Trophoblast cell (in vitro differentiated cells and primary cell): ENCODE measurements at regions not wholly inside any gene's neighbourhood (a gene's known extent, or its start where the extent isn't known, plus 50 kb on each side); places are given as distances from the start of the nearest gene placed in this dataset.

Source experiments
- DNase-seq, 2 donors: peaks; one replicate each; pipeline ENCODE4 v3.0.0-alpha.2; 2016
- H2AFZ ChIP-seq: 2 replicates; pipeline ENCODE4 v1.6.1; 2013; ENCODE audit warnings: low read length, moderate library complexity, mild to moderate bottlenecking; ENCODE audit not compliant: insufficient read depth, poor library complexity
- H2AK5ac ChIP-seq: 2 replicates; pipeline ENCODE4 v1.6.1; 2013; ENCODE audit warnings: mild to moderate bottlenecking, low read length
- H2BK120ac ChIP-seq: 2 replicates; pipeline ENCODE4 v1.6.1; 2013; ENCODE audit warnings: low read length, mild to moderate bottlenecking, moderate library complexity; ENCODE audit not compliant: insufficient read depth, poor library complexity
- H2BK12ac ChIP-seq: 2 replicates; pipeline ENCODE4 v1.6.1; 2013; ENCODE audit warnings: mild to moderate bottlenecking, low read length, moderate library complexity
- H2BK5ac ChIP-seq: 2 replicates; pipeline ENCODE4 v1.6.1; 2013; ENCODE audit warnings: low read length, low read depth, moderate library complexity, mild to moderate bottlenecking; ENCODE audit not compliant: poor library complexity
- H3K14ac ChIP-seq: 2 replicates; pipeline ENCODE4 v1.6.1; 2013; ENCODE audit warnings: mild to moderate bottlenecking, low read length
- H3K18ac ChIP-seq: 2 replicates; pipeline ENCODE4 v1.6.1; 2013; ENCODE audit warnings: mild to moderate bottlenecking, low read length
- H3K23ac ChIP-seq: 2 replicates; pipeline ENCODE4 v1.6.1; 2013; ENCODE audit warnings: low read length
- H3K27ac ChIP-seq: 2 replicates; pipeline ENCODE4 v1.5.1; 2013; ENCODE audit warnings: low read depth, mild to moderate bottlenecking, inconsistent platforms, low read length, moderate library complexity
- H3K27me3 ChIP-seq: 2 replicates; pipeline ENCODE4 v1.6.1; 2013; ENCODE audit warnings: inconsistent platforms, mild to moderate bottlenecking, low read length, moderate library complexity; ENCODE audit not compliant: insufficient read depth
- H3K36me3 ChIP-seq, 2 experiments: 1 replicate in 1 of 2; 2 replicates in 1 of 2; pipeline ENCODE4 v1.6.1; 2013; ENCODE audit warnings: low read length in 2 of 2, mild to moderate bottlenecking in 2 of 2, moderate library complexity in 1 of 2; ENCODE audit not compliant: insufficient read depth in 2 of 2, control insufficient read depth in 1 of 2
- H3K4ac ChIP-seq: 2 replicates; pipeline ENCODE4 v1.6.1; 2013; ENCODE audit warnings: low read depth, mild to moderate bottlenecking, low read length, moderate library complexity
- H3K4me1 ChIP-seq, 2 experiments: 1 replicate in 1 of 2; 2 replicates in 1 of 2; pipeline ENCODE4 v1.6.1; 2013; ENCODE audit warnings: low read length in 2 of 2, mild to moderate bottlenecking in 2 of 2, moderate library complexity in 1 of 2; ENCODE audit not compliant: insufficient read depth in 2 of 2, control insufficient read depth in 1 of 2
- H3K4me2 ChIP-seq: 2 replicates; pipeline ENCODE4 v1.6.1; 2013; ENCODE audit warnings: inconsistent platforms, mild to moderate bottlenecking, low read length, moderate library complexity
- H3K4me3 ChIP-seq: 2 replicates; pipeline ENCODE4 v1.5.1; 2013; ENCODE audit warnings: mild to moderate bottlenecking, low read depth, low read length, inconsistent platforms
- H3K79me1 ChIP-seq: one replicate; pipeline ENCODE4 v1.6.1; 2013; ENCODE audit warnings: low read length
- H3K79me2 ChIP-seq: 2 replicates; pipeline ENCODE4 v1.6.1; 2013; ENCODE audit warnings: low read length, mild to moderate bottlenecking; ENCODE audit not compliant: control insufficient read depth, insufficient read depth, poor library complexity
- H3K9ac ChIP-seq: 2 replicates; pipeline ENCODE4 v1.6.1; 2013; ENCODE audit warnings: mild to moderate bottlenecking, low read length
- H3K9me3 ChIP-seq: 2 replicates; pipeline ENCODE4 v1.6.1; 2013; ENCODE audit warnings: low read depth, mild to moderate bottlenecking, control low read depth, inconsistent platforms, low read length; ENCODE audit not compliant: insufficient read depth
- H4K12ac ChIP-seq: 2 replicates; pipeline ENCODE4 v1.6.1; 2013; ENCODE audit warnings: low read depth, mild to moderate bottlenecking, low read length, moderate library complexity
- H4K8ac ChIP-seq: 2 replicates; pipeline ENCODE4 v1.6.1; 2013; ENCODE audit warnings: low read depth, mild to moderate bottlenecking, low read length, moderate library complexity
- H4K91ac ChIP-seq: one replicate; pipeline ENCODE4 v1.6.1; 2013; ENCODE audit warnings: low read depth, mild to moderate bottlenecking, low read length, moderate library complexity
- WGBS: extraction: QIAGEN DNeasy Blood & Tissue Kit; methylation state at CpG from one replicate; pipeline ENCODE4 v1.1.7; 2013; ENCODE audit warnings: missing lambda C conversion rate; ENCODE audit not compliant: insufficient read length, insufficient coverage; ENCODE audit errors: extremely low coverage; 5-methylcytosine and 5-hydroxymethylcytosine counted together

DNA sequence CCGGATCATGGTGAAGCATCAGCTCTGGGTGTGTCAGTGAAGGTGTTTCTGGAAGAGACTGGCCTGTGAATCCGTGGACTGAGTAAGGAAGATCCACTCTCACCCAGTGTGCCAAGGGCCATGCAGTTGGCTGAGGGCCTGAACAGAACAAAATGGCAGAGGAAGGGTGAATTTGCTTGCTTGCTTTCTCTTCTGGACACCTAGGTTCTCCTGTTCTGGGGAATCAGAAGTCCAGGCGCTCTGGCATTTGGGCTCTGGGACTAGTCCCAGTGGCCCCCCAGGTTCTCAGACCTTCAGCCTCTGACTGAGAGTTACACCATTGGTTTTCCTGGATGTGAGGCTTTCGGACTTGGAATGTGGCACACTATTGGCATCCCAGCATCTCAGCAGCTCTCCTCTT, 1170.8 kb downstream of the TBC1D22A start:
- Histone ChIP-seq H2BK5ac (no peak overlapping the region), H3K9ac (no peak overlapping the region)
- no CpG with 5 or more reads among the region's 4 CpGs for WGBS

DNA sequence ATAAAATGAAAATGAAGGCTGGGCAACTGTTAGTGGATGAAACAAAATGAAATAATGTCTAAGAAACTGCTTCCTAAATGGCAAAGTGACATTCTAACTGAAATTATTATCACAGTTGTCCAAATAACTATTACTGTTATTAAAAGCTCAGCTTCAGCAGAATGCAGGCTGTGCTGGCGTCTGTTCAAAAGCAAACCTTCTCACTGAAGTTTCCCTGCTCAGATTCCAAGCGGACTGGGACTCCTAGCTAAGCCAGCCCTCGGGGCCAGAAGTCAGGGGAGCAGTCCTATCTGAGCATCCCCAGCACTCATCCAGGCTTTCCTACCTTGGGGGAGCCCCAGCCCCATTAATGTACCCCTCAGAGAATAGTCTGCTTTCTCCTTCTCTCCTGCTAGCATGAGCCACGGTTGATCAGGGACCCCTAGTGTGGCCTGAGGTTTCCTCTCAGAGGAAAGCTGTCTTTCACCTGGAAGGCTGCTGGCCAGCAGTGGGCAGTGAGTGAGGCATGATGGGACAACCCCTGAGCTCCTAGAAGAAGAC, 1167.3 kb downstream of the TBC1D22A start:
- Histone ChIP-seq H4K8ac (no peak overlapping the region), H3K27ac (no peak overlapping the region), H2AFZ (no peak overlapping the region), H3K36me3 (no peaks in the 10 kb centered on the region), H3K4me1 (no peaks in the 10 kb centered on the region), H3K9me3 (peaks cover 40% of the 10 kb centered on the region), H2AK5ac (no peak overlapping the region), H2BK5ac (no peak overlapping the region), H3K23ac (no peak overlapping the region), H3K18ac (no peak overlapping the region), H2BK12ac (no peak overlapping the region), H2BK120ac (no peak overlapping the region), H3K9ac (no peak overlapping the region), H3K79me2 (no peaks in the 10 kb centered on the region), H3K4me3 (no peak overlapping the region), H3K14ac (no peak overlapping the region), H3K79me1 (no peaks in the 10 kb centered on the region), H4K12ac (no peak overlapping the region), H3K4ac (no peak overlapping the region), H4K91ac (no peak overlapping the region), H3K27me3 (no peaks in the 10 kb centered on the region), H3K4me2 (no peak overlapping the region)
- no CpG with 5 or more reads among the region's 4 CpGs for WGBS
- no peak for DNase-seq

More for the DNA sequence above, 1170.8 kb downstream of the TBC1D22A start:
- no peak overlapping the region for H4K12ac ChIP-seq
- no peak overlapping the region for H3K23ac ChIP-seq
- H2AK5ac ChIP-seq, result no peak overlapping the region
- no peaks in the 10 kb centered on the region for H3K4me1 ChIP-seq
- H2BK12ac ChIP-seq, result no peak overlapping the region
- H3K36me3 ChIP-seq, result no peaks in the 10 kb centered on the region
- H4K8ac ChIP-seq, result no peak overlapping the region
- H3K18ac ChIP-seq, result no peak overlapping the region
- H3K4me3 ChIP-seq, result no peak overlapping the region
- H3K79me1 ChIP-seq, result no peaks in the 10 kb centered on the region
- no peaks in the 10 kb centered on the region for H3K79me2 ChIP-seq
- H3K4me2 ChIP-seq, result no peak overlapping the region
- peaks cover 28% of the 10 kb centered on the region for H3K9me3 ChIP-seq
- H2AFZ ChIP-seq, result no peak overlapping the region
- H4K91ac ChIP-seq, result no peak overlapping the region
- no peak overlapping the region for H3K4ac ChIP-seq
- no peak overlapping the region for H2BK120ac ChIP-seq
- no peak for DNase-seq
- no peak overlapping the region for H3K27ac ChIP-seq
- no peaks in the 10 kb centered on the region for H3K27me3 ChIP-seq
- no peak overlapping the region for H3K14ac ChIP-seq

DNA sequence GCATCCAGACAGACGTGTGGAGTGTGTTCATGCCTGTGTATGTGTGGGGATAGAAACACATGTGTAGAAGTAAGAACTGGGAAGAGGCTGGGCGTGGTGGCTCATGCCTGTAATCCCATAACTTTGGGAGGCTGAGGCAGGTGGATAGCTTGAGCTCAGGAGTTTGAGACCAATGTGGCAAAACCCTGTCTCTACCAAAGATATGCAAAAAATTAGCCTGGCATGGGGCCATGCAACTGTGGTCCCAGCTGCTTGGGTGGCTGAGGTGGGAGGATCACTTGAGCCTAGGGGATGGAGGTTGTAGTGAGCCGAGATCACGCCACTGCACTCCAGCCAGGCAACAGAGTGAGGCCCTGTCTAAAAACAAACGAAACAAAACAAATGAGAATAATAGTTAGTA, 1166.6 kb downstream of the TBC1D22A start:
- Histone ChIP-seq H2BK120ac (no peak overlapping the region), H2BK5ac (no peak overlapping the region), H3K4me1 (no peaks in the 10 kb centered on the region), H3K14ac (no peak overlapping the region), H3K79me1 (no peaks in the 10 kb centered on the region), H3K4ac (no peak overlapping the region), H3K36me3 (no peaks in the 10 kb centered on the region), H3K4me2 (no peak overlapping the region), H3K27ac (no peak overlapping the region), H2AFZ (no peak overlapping the region), H3K23ac (no peak overlapping the region), H3K9me3 (peaks cover 44% of the 10 kb centered on the region), H3K9ac (no peak overlapping the region), H3K4me3 (no peak overlapping the region), H3K18ac (no peak overlapping the region), H4K91ac (no peak overlapping the region), H4K8ac (no peak overlapping the region), H3K27me3 (no peaks in the 10 kb centered on the region), H4K12ac (no peak overlapping the region), H3K79me2 (no peaks in the 10 kb centered on the region), H2AK5ac (no peak overlapping the region), H2BK12ac (no peak overlapping the region)
- no CpG with 5 or more reads among the region's 5 CpGs for WGBS
- DNase-seq, result no peak

DNA sequence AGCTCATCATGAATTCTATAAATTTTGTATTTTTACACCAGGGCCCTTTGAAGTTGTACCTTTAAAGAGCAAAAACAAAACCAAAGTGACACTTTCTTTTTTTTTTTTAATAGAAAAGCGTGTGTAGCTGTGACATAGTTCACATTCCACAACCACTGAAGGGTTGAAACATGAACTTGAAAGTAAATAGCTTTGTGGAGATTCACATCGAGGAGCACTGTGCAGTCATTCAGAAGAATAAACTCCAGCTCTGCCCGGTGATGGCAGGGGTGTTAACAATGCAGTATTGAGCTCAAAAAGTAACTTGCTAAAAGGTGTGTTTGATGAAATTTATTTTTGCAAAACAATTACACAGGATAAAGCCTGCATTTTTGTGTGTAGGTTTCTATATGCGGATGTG, 1166.2 kb downstream of the TBC1D22A start:
- no peak overlapping the region for H3K23ac ChIP-seq
- peaks cover 41% of the 10 kb centered on the region for H3K9me3 ChIP-seq
- H3K9ac ChIP-seq, result no peak overlapping the region
- WGBS, result no CpG with 5 or more reads among the region's 4 CpGs
- H4K12ac ChIP-seq, result no peak overlapping the region
- H2BK120ac ChIP-seq, result no peak overlapping the region
- no peaks in the 10 kb centered on the region for H3K4me1 ChIP-seq
- H3K27me3 ChIP-seq, result no peaks in the 10 kb centered on the region
- H3K14ac ChIP-seq, result no peak overlapping the region
- H3K4me3 ChIP-seq, result no peak overlapping the region
- no peak overlapping the region for H3K27ac ChIP-seq
- H2BK5ac ChIP-seq, result no peak overlapping the region
- H4K8ac ChIP-seq, result no peak overlapping the region
- no peaks in the 10 kb centered on the region for H3K79me1 ChIP-seq
- H2AFZ ChIP-seq, result no peak overlapping the region
- H2AK5ac ChIP-seq, result no peak overlapping the region
- H2BK12ac ChIP-seq, result no peak overlapping the region
- no peak overlapping the region for H3K4me2 ChIP-seq
- H4K91ac ChIP-seq, result no peak overlapping the region
- H3K79me2 ChIP-seq, result no peaks in the 10 kb centered on the region
- H3K36me3 ChIP-seq, result no peaks in the 10 kb centered on the region
- H3K18ac ChIP-seq, result no peak overlapping the region
- H3K4ac ChIP-seq, result no peak overlapping the region
- DNase-seq, result no peak
